Heart left ventricle (tissue), 13 donors: ENCODE measurements at regions not wholly inside any gene's neighbourhood (a gene's known extent, or its start where the extent isn't known, plus 50 kb on each side); places are given as distances from the start of the nearest gene placed in this dataset.

ENCODE experiments used
- POLR2A ChIP-seq, 2 donors: fragments of 450-650 bp; IDR thresholded peaks; one replicate each; pipeline ENCODE4 v1.6.1; 2017; ENCODE audit warnings: antibody characterized with exemption in 2 of 2, mild to moderate bottlenecking in 2 of 2, moderate library complexity in 2 of 2
- TF ChIP-seq, protein P1 (sequence below), 12 donors: fragments of 200-600 bp; sonication (generic) in 4 of 12; IDR thresholded peaks; one replicate each; pipeline versions ENCODE4 v1.5.0 to v1.8.0; 2018 to 2022; ENCODE audit warnings: antibody characterized with exemption in 12 of 12, mild to moderate bottlenecking in 5 of 12
- donor health status: ischemic (EF 13 %, LVEDD 7.1; RV severe dilation, severe dysfunction).
- donor health status: DM: no; HTN: yes; CAD: no.
- donor health status: DM: no; HTN: no; CAD: no.
- donor health status: ischemic (EF 25% LVEDD 6.9; RV normal size, moderate dysfunction).
- donor health status: ischemic (EF 25% LVEDD 5.7; RV mildly dilated, moderate dysfunction).
- donor health status: ischemic (EF 35%, LVEDD 5.7; RV mildly dilated, moderate dysfunction).
- donor health status: nonischemic (EF 11% LVEDD 7.7; RV severe dilation, severe dysfunction).
- donor health status: DM: yes; HTN: yes; CAD: no.
- donor health status: PGD.
- donor health status: ischemic (EF 29% LVEDD 5.4; RV normal size, mild dysfunction).
- donor health status: nonischemic (EF 23%, LVEDD 6.1; RV moderate dilation, normal function).

- TF ChIP-seq, protein P1, sequence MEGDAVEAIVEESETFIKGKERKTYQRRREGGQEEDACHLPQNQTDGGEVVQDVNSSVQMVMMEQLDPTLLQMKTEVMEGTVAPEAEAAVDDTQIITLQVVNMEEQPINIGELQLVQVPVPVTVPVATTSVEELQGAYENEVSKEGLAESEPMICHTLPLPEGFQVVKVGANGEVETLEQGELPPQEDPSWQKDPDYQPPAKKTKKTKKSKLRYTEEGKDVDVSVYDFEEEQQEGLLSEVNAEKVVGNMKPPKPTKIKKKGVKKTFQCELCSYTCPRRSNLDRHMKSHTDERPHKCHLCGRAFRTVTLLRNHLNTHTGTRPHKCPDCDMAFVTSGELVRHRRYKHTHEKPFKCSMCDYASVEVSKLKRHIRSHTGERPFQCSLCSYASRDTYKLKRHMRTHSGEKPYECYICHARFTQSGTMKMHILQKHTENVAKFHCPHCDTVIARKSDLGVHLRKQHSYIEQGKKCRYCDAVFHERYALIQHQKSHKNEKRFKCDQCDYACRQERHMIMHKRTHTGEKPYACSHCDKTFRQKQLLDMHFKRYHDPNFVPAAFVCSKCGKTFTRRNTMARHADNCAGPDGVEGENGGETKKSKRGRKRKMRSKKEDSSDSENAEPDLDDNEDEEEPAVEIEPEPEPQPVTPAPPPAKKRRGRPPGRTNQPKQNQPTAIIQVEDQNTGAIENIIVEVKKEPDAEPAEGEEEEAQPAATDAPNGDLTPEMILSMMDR (IDR thresholded peaks at IDR 0.05): no peak
- TF ChIP-seq POLR2A (IDR thresholded peaks at IDR 0.05): no peak
These were observed 1198.3 kb downstream of the GALC start for GRCh38 chr14:86794689-86795088.
